Omental fat pad (tissue), 3 donors: ENCODE measurements at regions not wholly inside any gene's neighbourhood (a gene's known extent, or its start where the extent isn't known, plus 50 kb on each side); places are given as distances from the start of the nearest gene placed in this dataset.

Experiments
- ATAC-seq: fragments of 150-250 bp; one replicate; pipeline ENCODE4 v1.9.1; 2016; ENCODE audit warnings: mild to moderate bottlenecking, moderate library complexity; ENCODE audit not compliant: low FRiP score
- DNase-seq: peaks from one replicate; pipeline ENCODE4 v3.0.0-alpha.2; 2019; ENCODE audit warnings: low spot score
- CTCF ChIP-seq, 3 donors: fragments of 450-650 bp; IDR thresholded peaks; one replicate each; pipeline ENCODE4 v1.5.1; 2016 to 2017; ENCODE audit warnings: antibody characterized with exemption in 3 of 3, mild to moderate bottlenecking in 3 of 3, moderate library complexity in 2 of 3

GRCh38 chr7:69218576-69218975 is 379.7 kb upstream of the AUTS2 start:
- no peak for TF ChIP-seq CTCF (IDR thresholded peaks at IDR 0.05)
- ATAC-seq: no peak
- no peak for DNase-seq

DNA sequence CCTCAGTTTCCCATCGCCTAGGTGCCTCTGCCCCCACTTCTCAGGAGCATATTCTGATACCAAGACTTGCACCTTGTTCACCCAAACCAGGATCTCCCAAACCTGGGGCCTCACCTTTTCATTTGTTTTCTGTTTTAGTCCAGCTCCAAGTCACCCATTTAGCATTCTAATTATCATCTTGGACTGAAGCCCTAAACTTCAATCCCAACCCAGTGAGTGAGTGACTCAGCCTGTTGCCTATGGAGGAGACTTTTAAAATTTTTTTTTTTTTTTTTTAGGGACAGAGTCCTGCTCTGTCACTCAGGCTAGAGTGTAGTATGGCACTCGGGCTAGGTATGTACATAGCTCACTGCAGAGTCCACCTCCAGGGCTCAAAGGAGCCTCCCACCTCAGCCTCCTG is 378.9 kb upstream of the AUTS2 start:
- TF ChIP-seq CTCF (IDR thresholded peaks at IDR 0.05): no peak
- DNase-seq (no peak), ATAC-seq (no peak)

DNA sequence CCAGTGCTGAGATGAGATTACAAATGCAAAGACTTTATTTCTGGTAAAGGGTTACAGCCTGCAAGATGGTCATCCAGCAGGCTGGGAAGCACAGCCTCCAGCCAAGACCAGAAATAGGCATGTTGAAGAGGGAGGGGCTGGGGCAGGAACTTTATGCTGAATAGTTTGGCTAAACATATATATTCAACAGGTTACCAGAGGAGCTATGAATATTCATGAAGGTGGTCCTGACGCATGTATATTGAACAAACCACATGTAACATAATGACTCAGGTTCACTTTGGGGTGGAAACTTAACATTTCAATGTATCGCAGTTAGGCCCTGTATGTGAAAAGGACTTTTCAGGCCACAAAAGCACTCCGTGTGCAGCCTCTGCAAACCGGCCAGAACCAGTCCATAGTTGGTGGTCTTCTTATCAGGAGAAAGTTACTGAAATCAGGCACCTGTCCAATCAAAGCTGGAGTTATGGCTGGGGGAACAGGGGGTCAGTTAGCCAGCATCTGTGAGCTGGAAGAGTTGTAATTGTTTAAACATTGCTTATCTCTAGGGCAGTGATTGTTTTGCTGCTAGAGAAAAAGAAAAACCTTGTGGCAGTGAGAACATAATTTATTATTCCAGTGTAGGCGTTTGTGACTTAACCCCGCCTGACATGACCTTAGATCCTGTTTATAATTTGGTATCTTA is 372.9 kb upstream of the AUTS2 start:
- DNase-seq (no peak), ATAC-seq (no peak)
- no peak for TF ChIP-seq CTCF (IDR thresholded peaks at IDR 0.05)

DNA sequence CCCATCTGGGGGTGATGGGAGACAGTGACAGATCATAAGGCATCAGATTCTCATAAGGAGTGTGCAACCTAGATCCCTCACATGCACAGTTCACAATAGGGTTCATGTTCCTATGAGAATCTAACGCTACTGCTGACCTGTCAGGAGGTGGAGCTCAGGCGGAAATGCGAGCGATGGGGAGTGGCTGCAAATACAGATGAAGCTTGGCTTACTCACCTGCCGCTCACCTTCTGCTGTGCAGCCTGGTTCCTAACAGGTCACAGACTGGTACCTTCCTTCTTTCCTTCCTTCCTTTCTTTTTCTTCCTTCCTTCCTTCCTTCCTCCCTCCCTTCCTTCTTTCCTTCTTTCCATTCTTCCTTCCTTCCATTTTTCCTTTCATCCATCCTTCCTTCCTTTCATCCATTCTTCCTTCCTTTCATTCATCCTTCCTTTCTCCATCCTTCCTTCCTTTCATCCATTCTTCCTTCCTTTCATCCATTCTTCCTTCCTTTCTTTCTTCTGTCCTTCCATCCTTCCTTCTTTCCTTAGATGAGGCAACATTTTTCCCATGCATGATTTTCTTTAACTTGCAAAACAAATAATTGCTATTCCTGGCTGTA is 370.0 kb upstream of the AUTS2 start:
- no peak for TF ChIP-seq CTCF (IDR thresholded peaks at IDR 0.05)
- DNase-seq (no peak), ATAC-seq (no peak)

- TF ChIP-seq CTCF (IDR thresholded peaks at IDR 0.05): no peak
- DNase-seq: no peak
- no peak for ATAC-seq
Observed at GRCh38 chr7:69232445-69233376, 365.6 kb upstream of the AUTS2 start.

GRCh38 chr7:69237541-69237940 is 360.7 kb upstream of the AUTS2 start:
- ATAC-seq (no peak), DNase-seq (no peak)
- TF ChIP-seq CTCF (IDR thresholded peaks at IDR 0.05): no peak
